ENCODE measurements at regions not wholly inside any gene's neighbourhood (a gene's known extent, or its start where the extent isn't known, plus 50 kb on each side); places are given as distances from the start of the nearest gene placed in this dataset.

GRCh38 chr15:70353606-70354345 lies 256.1 kb upstream of the TLE3 start:
- Histone ChIP-seq H3K36me3 (no peaks in the 10 kb centered on the region), H3K27me3 (no peaks in the 10 kb centered on the region), H3K4me1 (peaks cover 0 to 12% of the 10 kb centered on the region in 2 donors), H3K9me3 (no peaks in the 10 kb centered on the region), H3K4me3 (no peak overlapping the region), H3K27ac (no peak overlapping the region)
- no peak for TF ChIP-seq CTCF (IDR thresholded peaks at IDR 0.05)
- ATAC-seq (no peak), DNase-seq (no peak)
- intact Hi-C loops (cut with DNase I) = no loop called here

GRCh38 chr15:70351941-70352774 lies 254.4 kb upstream of the TLE3 start:
- Histone ChIP-seq H3K27me3 (no peaks in the 10 kb centered on the region), H3K4me1 (peaks cover 0 to 17% of the 10 kb centered on the region in 2 donors), H3K27ac (no peak overlapping the region), H3K36me3 (no peaks in the 10 kb centered on the region), H3K4me3 (no peak overlapping the region), H3K9me3 (no peaks in the 10 kb centered on the region)
- DNase-seq = no peak
- TF ChIP-seq CTCF (IDR thresholded peaks at IDR 0.05) = no peak
- intact Hi-C loops (cut with DNase I) = no loop called here
- no peak for ATAC-seq

GRCh38 chr15:70351391-70351790 lies 253.7 kb upstream of the TLE3 start:
- Histone ChIP-seq H3K27me3 (no peaks in the 10 kb centered on the region), H3K4me1 (peaks cover 0 to 17% of the 10 kb centered on the region in 2 donors), H3K9me3 (no peaks in the 10 kb centered on the region), H3K27ac (no peak overlapping the region), H3K4me3 (no peak overlapping the region), H3K36me3 (no peaks in the 10 kb centered on the region)
- no peak for TF ChIP-seq CTCF (IDR thresholded peaks at IDR 0.05)
- ATAC-seq (no peak), DNase-seq (no peak)
- intact Hi-C loops (cut with DNase I) = no loop called here

- peak; percentile 59 for ATAC-seq
- intact Hi-C loops (cut with DNase I) = no loop called here
- H3K4me3 ChIP-seq = no peak overlapping the region
Measured at GRCh38 chr15:70348581-70349344, 251.0 kb upstream of the TLE3 start.

More at GRCh38 chr15:70348581-70349344, 251.0 kb upstream of the TLE3 start:
- DNase-seq = peak in 1 of 4 donors; percentile 74
- Histone ChIP-seq H3K9me3 (no peaks in the 10 kb centered on the region), H3K36me3 (no peaks in the 10 kb centered on the region), H3K4me1 (peaks cover 0 to 17% of the 10 kb centered on the region in 2 donors), H3K27ac (peak overlapping the region in 1 of 2 donors; percentile 50), H3K27me3 (no peaks in the 10 kb centered on the region)
- TF ChIP-seq CTCF (IDR thresholded peaks at IDR 0.05) = no peak
